RWPE2 (cell line): ENCODE measurements at regions not wholly inside any gene's neighbourhood (a gene's known extent, or its start where the extent isn't known, plus 50 kb on each side); places are given as distances from the start of the nearest gene placed in this dataset.
A peak's percentile ranks its signal among the peaks of the same experiment; 100 is the strongest.

Experiments
- ATAC-seq: fragments of 200-7000 bp; cut with Tn5 transposase; 3 replicates; pipeline ENCODE4 v1.9.1; 2021; ENCODE audit warnings: low read depth
- DNase-seq: peaks from one replicate; pipeline ENCODE4 v3.0.0-alpha.2; 2020; ENCODE audit warnings: low spot score
- H3K27ac ChIP-seq: fragments of 450-650 bp; 2 replicates; pipeline ENCODE4 v1.5.1; 2017; ENCODE audit warnings: mild to moderate bottlenecking; ENCODE audit not compliant: poor library complexity, severe bottlenecking
- H3K27me3 ChIP-seq: fragments of 250-450 bp; sonication (Bioruptor Pico); 2 replicates; pipeline ENCODE4 v1.5.1; 2021; ENCODE audit warnings: mild to moderate bottlenecking, moderate library complexity; ENCODE audit not compliant: insufficient read depth, poor library complexity, severe bottlenecking
- H3K36me3 ChIP-seq: fragments of 250-450 bp; sonication (Bioruptor Pico); 2 replicates; pipeline ENCODE4 v1.5.1; 2020; ENCODE audit warnings: low read depth, mild to moderate bottlenecking, moderate library complexity
- H3K4me1 ChIP-seq: fragments of 250-450 bp; sonication (Bioruptor Pico); 2 replicates; pipeline ENCODE4 v1.5.1; 2021; ENCODE audit warnings: mild to moderate bottlenecking, moderate library complexity; ENCODE audit not compliant: insufficient read depth, poor library complexity, severe bottlenecking
- H3K4me3 ChIP-seq: fragments of 250-450 bp; sonication (Bioruptor Pico); 2 replicates; pipeline ENCODE4 v1.5.1; 2021; ENCODE audit warnings: mild to moderate bottlenecking, moderate library complexity; ENCODE audit not compliant: severe bottlenecking
- H3K9me3 ChIP-seq: fragments of 250-450 bp; sonication (Bioruptor Pico); 2 replicates; pipeline ENCODE4 v1.5.1; 2021; ENCODE audit warnings: mild to moderate bottlenecking, moderate library complexity; ENCODE audit not compliant: severe bottlenecking
- CTCF ChIP-seq: fragments of 450-650 bp; IDR thresholded peaks from one replicate; pipeline ENCODE4 v1.5.1; 2017; ENCODE audit warnings: mild to moderate bottlenecking, moderate library complexity; ENCODE audit not compliant: poor library complexity, severe bottlenecking

GRCh38 chr1:5709461-5709975, 282.7 kb downstream of the NPHP4 start:
- H3K9me3 ChIP-seq = no peaks in the 10 kb centered on the region
- DNase-seq = no peak
- H3K4me3 ChIP-seq = no peak overlapping the region
- H3K4me1 ChIP-seq = no peaks in the 10 kb centered on the region
- no peaks in the 10 kb centered on the region for H3K27me3 ChIP-seq
- ATAC-seq = no peak
- H3K36me3 ChIP-seq = no peaks in the 10 kb centered on the region
- no peak for TF ChIP-seq CTCF
- H3K27ac ChIP-seq = no peak overlapping the region

- no peaks in the 10 kb centered on the region for H3K9me3 ChIP-seq
- H3K27me3 ChIP-seq = no peaks in the 10 kb centered on the region
- no peaks in the 10 kb centered on the region for H3K4me1 ChIP-seq
- H3K4me3 ChIP-seq = no peak overlapping the region
- no peak for ATAC-seq
- DNase-seq = no peak
- TF ChIP-seq CTCF = no peak
- no peaks in the 10 kb centered on the region for H3K36me3 ChIP-seq
- no peak overlapping the region for H3K27ac ChIP-seq
These were observed 283.6 kb downstream of the NPHP4 start for GRCh38 chr1:5708346-5709245.

- H3K9me3 ChIP-seq = no peaks in the 10 kb centered on the region
- H3K27me3 ChIP-seq = no peaks in the 10 kb centered on the region
- DNase-seq = peak; percentile 60
- no peak for TF ChIP-seq CTCF
- peak; percentile 76 for ATAC-seq
- no peak overlapping the region for H3K27ac ChIP-seq
- H3K36me3 ChIP-seq = no peaks in the 10 kb centered on the region
- H3K4me3 ChIP-seq = no peak overlapping the region
- no peaks in the 10 kb centered on the region for H3K4me1 ChIP-seq
These were observed 284.5 kb downstream of the NPHP4 start for GRCh38 chr1:5707566-5708345.

GRCh38 chr1:5706239-5706638, 286.0 kb downstream of the NPHP4 start:
- Histone ChIP-seq H3K27me3 (no peaks in the 10 kb centered on the region), H3K4me3 (no peak overlapping the region), H3K4me1 (no peaks in the 10 kb centered on the region), H3K36me3 (no peaks in the 10 kb centered on the region), H3K9me3 (no peaks in the 10 kb centered on the region), H3K27ac (no peak overlapping the region)
- DNase-seq (no peak), ATAC-seq (no peak)
- TF ChIP-seq CTCF = no peak
